ENCODE measurements at regions not wholly inside any gene's neighbourhood (a gene's known extent, or its start where the extent isn't known, plus 50 kb on each side); places are given as distances from the start of the nearest gene placed in this dataset.

GRCh38 chr1:239617731-239618130, 231.4 kb downstream of the CHRM3 start:
- TF ChIP-seq, protein P1, sequence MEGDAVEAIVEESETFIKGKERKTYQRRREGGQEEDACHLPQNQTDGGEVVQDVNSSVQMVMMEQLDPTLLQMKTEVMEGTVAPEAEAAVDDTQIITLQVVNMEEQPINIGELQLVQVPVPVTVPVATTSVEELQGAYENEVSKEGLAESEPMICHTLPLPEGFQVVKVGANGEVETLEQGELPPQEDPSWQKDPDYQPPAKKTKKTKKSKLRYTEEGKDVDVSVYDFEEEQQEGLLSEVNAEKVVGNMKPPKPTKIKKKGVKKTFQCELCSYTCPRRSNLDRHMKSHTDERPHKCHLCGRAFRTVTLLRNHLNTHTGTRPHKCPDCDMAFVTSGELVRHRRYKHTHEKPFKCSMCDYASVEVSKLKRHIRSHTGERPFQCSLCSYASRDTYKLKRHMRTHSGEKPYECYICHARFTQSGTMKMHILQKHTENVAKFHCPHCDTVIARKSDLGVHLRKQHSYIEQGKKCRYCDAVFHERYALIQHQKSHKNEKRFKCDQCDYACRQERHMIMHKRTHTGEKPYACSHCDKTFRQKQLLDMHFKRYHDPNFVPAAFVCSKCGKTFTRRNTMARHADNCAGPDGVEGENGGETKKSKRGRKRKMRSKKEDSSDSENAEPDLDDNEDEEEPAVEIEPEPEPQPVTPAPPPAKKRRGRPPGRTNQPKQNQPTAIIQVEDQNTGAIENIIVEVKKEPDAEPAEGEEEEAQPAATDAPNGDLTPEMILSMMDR (IDR thresholded peaks at IDR 0.05), result no peak
- no peak for TF ChIP-seq TFCP2L1 (CRISPR knock-in tag; IDR thresholded peaks at IDR 0.05)
- TF ChIP-seq ESRRA (IDR thresholded peaks at IDR 0.05; ENCODE audit: borderline replicate concordance, low read length), result no peak
- no peak for TF ChIP-seq POLR2A (IDR thresholded peaks at IDR 0.05; ENCODE audit: low read length)
- TF ChIP-seq E2F6 (IDR thresholded peaks at IDR 0.05; ENCODE audit: borderline replicate concordance, low read depth), result no peak
- no peak for TF ChIP-seq NR3C1 (IDR thresholded peaks at IDR 0.05)
- no peak for TF ChIP-seq RFX5 (IDR thresholded peaks at IDR 0.05)
- no peak for TF ChIP-seq RAD21 (conservative IDR thresholded peaks at IDR 0.05 in 1 of 2, IDR thresholded peaks at IDR 0.05 in 1 of 2)

Measured in A549 (cell line).